ENCODE measurements at regions not wholly inside any gene's neighbourhood (a gene's known extent, or its start where the extent isn't known, plus 50 kb on each side); places are given as distances from the start of the nearest gene placed in this dataset.
"Not testable (repeated sequence)": the region's sequence is repeated elsewhere in the genome, so short reads cannot be mapped to it uniquely, and the experiment has no call there.

DNA sequence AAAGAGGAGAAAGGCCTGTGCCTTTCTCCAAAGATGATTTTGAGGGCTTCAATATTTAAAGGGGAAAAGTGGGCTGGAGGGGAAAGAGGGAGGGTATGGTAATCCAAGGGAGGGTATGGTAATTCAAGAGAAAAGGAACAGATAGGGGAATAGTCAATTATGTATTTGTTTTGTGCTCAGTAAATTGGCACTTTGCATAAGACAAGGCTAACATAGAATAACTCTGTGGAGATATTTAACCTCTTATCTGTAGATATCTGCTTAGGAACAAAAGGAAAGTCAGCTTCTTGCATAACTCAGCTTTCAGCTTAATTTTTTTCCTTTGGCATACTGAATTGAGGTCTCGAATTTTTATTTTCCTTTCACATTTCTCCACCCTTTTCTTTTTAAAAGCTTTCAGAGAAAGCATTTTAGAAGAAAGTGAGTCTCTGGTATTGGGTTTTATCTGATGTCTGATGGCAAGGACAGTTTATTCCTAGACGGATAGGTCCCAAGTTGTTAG is 119.9 kb upstream of the F3 start:
- intact Hi-C loops (cut with DNase I): no loop called here
- 63 to 71% methylated on average over 2 of the region's 2 CpGs for WGBS, 2 donors

DNA sequence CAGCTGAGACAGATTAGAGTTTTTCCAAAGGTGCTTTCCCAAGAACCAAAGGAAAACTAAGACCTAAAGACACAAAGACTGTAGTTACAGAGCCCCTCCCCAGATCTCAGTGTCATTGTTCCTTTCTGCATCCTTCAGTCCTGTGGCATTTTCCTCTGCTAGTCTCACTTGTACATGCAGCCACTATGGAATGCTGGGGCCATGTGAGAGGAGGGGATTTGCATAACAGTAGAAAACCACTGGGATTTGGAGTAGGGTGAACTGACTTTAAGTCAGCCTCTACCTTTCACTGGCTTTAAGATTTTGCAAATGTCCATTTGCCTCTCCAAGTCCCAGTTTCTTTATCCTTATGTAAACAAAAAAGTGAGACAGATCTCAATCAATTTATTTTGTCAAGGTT is 119.4 kb upstream of the F3 start:
- intact Hi-C loops (cut with DNase I): no loop called here
- no peak overlapping the region for H3K27ac ChIP-seq
- no peaks in the 10 kb centered on the region for H3K36me3 ChIP-seq
- no peaks in the 10 kb centered on the region for H3K27me3 ChIP-seq
- no peak for DNase-seq
- H3K4me1 ChIP-seq: peaks cover 0 to 3% (median 0%) of the 10 kb centered on the region in 3 donors
- H3K9me3 ChIP-seq: no peaks in the 10 kb centered on the region
- TF ChIP-seq, protein P1, sequence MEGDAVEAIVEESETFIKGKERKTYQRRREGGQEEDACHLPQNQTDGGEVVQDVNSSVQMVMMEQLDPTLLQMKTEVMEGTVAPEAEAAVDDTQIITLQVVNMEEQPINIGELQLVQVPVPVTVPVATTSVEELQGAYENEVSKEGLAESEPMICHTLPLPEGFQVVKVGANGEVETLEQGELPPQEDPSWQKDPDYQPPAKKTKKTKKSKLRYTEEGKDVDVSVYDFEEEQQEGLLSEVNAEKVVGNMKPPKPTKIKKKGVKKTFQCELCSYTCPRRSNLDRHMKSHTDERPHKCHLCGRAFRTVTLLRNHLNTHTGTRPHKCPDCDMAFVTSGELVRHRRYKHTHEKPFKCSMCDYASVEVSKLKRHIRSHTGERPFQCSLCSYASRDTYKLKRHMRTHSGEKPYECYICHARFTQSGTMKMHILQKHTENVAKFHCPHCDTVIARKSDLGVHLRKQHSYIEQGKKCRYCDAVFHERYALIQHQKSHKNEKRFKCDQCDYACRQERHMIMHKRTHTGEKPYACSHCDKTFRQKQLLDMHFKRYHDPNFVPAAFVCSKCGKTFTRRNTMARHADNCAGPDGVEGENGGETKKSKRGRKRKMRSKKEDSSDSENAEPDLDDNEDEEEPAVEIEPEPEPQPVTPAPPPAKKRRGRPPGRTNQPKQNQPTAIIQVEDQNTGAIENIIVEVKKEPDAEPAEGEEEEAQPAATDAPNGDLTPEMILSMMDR (IDR thresholded peaks at IDR 0.05): no peak
- no peak for TF ChIP-seq POLR2A (IDR thresholded peaks at IDR 0.05)
- H3K4me3 ChIP-seq: no peak overlapping the region

More for the DNA sequence above, 119.9 kb upstream of the F3 start:
- Histone ChIP-seq H3K4me1 (peaks cover 0 to 3% (median 0%) of the 10 kb centered on the region in 3 donors), H3K36me3 (no peaks in the 10 kb centered on the region), H3K27ac (no peak overlapping the region), H3K27me3 (no peaks in the 10 kb centered on the region), H3K4me3 (no peak overlapping the region), H3K9me3 (no peaks in the 10 kb centered on the region)
- TF ChIP-seq, protein P1 (IDR thresholded peaks at IDR 0.05): no peak
- no peak for TF ChIP-seq POLR2A (IDR thresholded peaks at IDR 0.05)
- no peak for DNase-seq

DNA sequence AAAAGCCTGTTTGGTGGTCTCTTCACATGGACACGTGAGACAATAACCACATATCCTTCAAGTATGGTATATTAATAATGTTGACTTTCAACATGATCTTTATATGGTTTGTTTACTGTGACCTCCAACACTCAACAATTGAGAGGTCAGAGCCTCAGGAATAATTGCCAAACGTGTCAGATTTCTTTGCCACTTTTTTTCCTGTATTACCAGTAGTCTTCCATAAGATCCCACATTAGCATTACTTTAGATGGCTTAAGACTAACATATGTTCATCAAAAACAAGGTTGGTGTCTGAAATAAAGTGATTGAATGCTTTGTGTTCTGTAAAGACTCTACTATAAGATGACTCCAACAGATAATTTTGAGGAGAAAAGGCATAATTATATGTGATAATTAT is 118.7 kb upstream of the F3 start:
- Histone ChIP-seq H3K4me1 (peaks cover 0 to 3% (median 0%) of the 10 kb centered on the region in 3 donors), H3K4me3 (no peak overlapping the region), H3K9me3 (no peaks in the 10 kb centered on the region), H3K27ac (no peak overlapping the region), H3K36me3 (no peaks in the 10 kb centered on the region), H3K27me3 (no peaks in the 10 kb centered on the region)
- WGBS, 2 donors: 54 to 66% methylated on average over 2 of the region's 2 CpGs
- TF ChIP-seq, protein P1 (IDR thresholded peaks at IDR 0.05): no peak
- no peak for TF ChIP-seq POLR2A (IDR thresholded peaks at IDR 0.05)
- DNase-seq: no peak
- intact Hi-C loops (cut with DNase I): no loop called here

DNA sequence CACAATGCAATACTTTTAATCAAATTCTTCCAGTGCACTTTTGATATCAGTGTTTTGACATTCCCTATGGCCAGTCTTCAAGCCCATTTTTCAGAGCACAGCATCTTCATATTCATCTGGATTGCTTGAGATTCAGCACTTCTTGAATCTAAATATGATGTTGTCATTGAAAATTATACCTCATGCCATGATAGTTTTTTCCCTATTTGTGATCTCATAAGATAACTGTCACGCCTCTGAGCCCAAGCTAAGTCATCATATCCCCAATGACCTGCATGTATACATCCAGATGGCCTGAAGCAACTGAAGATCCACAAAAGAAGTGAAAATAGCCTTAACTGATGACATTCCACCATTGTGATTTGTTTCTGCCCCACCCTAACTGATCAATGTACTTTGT is 117.6 kb upstream of the F3 start:
- intact Hi-C loops (cut with DNase I); H3K4me1 ChIP-seq; H3K36me3 ChIP-seq; H3K27me3 ChIP-seq; DNase-seq; H3K27ac ChIP-seq; H3K9me3 ChIP-seq; H3K4me3 ChIP-seq: not testable (repeated sequence)
- 80% methylated on average over 1 of the region's 1 CpG for WGBS, 2 donors

DNA sequence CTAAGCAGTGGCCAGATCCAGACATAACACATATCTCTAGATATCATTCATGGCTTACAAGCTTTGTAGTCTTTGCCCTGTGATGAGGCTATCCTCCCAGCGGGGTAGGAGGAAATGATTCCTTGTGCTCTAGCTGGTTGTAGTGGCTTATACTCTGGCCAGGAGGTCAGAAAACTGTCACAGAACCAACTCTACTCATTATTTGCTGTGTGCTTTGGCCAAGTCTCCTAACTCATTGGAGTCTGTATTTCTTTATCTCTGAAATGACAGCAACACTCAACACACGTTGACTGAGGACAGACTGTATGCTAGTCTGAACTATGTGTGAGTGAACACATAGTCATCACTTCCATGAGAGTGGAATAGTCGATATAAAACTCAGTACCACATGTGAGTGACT is 116.7 kb upstream of the F3 start:
- no peak for TF ChIP-seq POLR2A (IDR thresholded peaks at IDR 0.05)
- TF ChIP-seq, protein P1 (IDR thresholded peaks at IDR 0.05): no peak
- no peak for DNase-seq
- Histone ChIP-seq H3K27ac (peak overlapping the region in 3 of 4 donors; percentile 0 to 55 (median 22)), H3K4me3 (no peak overlapping the region), H3K4me1 (peaks cover 0 to 13% (median 0%) of the 10 kb centered on the region in 3 donors), H3K9me3 (no peaks in the 10 kb centered on the region), H3K36me3 (no peaks in the 10 kb centered on the region), H3K27me3 (no peaks in the 10 kb centered on the region)
- intact Hi-C loops (cut with DNase I): no loop called here
- WGBS, 2 donors: 39 to 67% methylated on average over 3 of the region's 3 CpGs

DNA sequence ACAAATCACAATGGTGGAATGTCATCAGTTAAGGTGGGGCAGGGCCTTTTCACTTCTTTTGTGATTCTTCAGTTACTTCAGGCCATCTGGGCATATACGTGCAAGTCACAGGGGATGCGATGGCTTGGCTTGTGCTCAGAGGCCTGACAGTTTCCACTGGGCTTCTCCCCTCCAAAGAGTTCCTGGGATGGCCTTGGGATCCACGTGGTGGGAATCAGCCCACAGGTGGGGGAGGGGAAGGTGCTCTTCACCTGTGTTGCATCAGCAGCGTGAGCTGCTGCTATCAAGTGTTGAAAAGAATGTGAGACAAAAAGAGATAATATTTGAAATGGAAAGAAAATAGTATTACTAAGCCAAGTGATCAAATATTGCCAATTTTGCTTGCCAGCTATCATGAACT is 116.2 kb upstream of the F3 start:
- intact Hi-C loops (cut with DNase I); H3K27me3 ChIP-seq; H3K9me3 ChIP-seq; H3K36me3 ChIP-seq; DNase-seq; H3K4me3 ChIP-seq: not testable (repeated sequence)
- WGBS, 2 donors: 56 to 77% methylated on average over 3 of the region's 4 CpGs
- H3K27ac ChIP-seq: peak overlapping the region in 3 of 4 donors; percentile 0 to 55 (median 22)
- peaks cover 0 to 13% (median 0%) of the 10 kb centered on the region in 3 donors for H3K4me1 ChIP-seq
